GM12864 (cell line): ENCODE measurements at regions not wholly inside any gene's neighbourhood (a gene's known extent, or its start where the extent isn't known, plus 50 kb on each side); places are given as distances from the start of the nearest gene placed in this dataset.

ENCODE experiments used
- DNase-seq: peaks from one replicate; pipeline ENCODE4 v3.0.0-alpha.2; 2011; ENCODE audit warnings: low read depth
- H3K4me3 ChIP-seq: 2 replicates; pipeline ENCODE4 v1.5.1; 2011; ENCODE audit warnings: mild to moderate bottlenecking, low read depth, low read length, control low read depth
- CTCF ChIP-seq: IDR thresholded peaks from 2 replicates; pipeline ENCODE4 v1.5.1; 2011; ENCODE audit warnings: low read depth, mild to moderate bottlenecking, moderate library complexity, low read length, control low read depth, inconsistent platforms; ENCODE audit errors: missing control alignments

GRCh38 chr3:152709659-152710058 lies 125.3 kb upstream of the P2RY1 start:
- H3K4me3 ChIP-seq, result no peak overlapping the region

GRCh38 chr3:152710549-152710948 lies 124.4 kb upstream of the P2RY1 start:
- DNase-seq, result no peak
- H3K4me3 ChIP-seq, result no peak overlapping the region
- no peak for TF ChIP-seq CTCF

More at GRCh38 chr3:152709659-152710058, 125.3 kb upstream of the P2RY1 start:
- DNase-seq, result no peak
- no peak for TF ChIP-seq CTCF

GRCh38 chr3:152713989-152714388 lies 120.9 kb upstream of the P2RY1 start:
- no peak overlapping the region for H3K4me3 ChIP-seq
- no peak for DNase-seq
- no peak for TF ChIP-seq CTCF

- H3K4me3 ChIP-seq, result no peak overlapping the region
- DNase-seq, result no peak
- TF ChIP-seq CTCF, result no peak
These were observed 120.4 kb upstream of the P2RY1 start for GRCh38 chr3:152714507-152714906.

- no peak for TF ChIP-seq CTCF
- DNase-seq, result no peak
- no peak overlapping the region for H3K4me3 ChIP-seq
These were observed 117.7 kb upstream of the P2RY1 start for GRCh38 chr3:152717252-152717651.

GRCh38 chr3:152718810-152719209 lies 116.1 kb upstream of the P2RY1 start:
- no peak for TF ChIP-seq CTCF
- DNase-seq, result no peak
- no peak overlapping the region for H3K4me3 ChIP-seq

- no peak for TF ChIP-seq CTCF
- H3K4me3 ChIP-seq, result no peak overlapping the region
- DNase-seq, result no peak
These were observed 115.7 kb upstream of the P2RY1 start for GRCh38 chr3:152719264-152719663.
